ENCODE measurements at regions not wholly inside any gene's neighbourhood (a gene's known extent, or its start where the extent isn't known, plus 50 kb on each side); places are given as distances from the start of the nearest gene placed in this dataset.

- Histone ChIP-seq H3K27me3 (no peaks in the 10 kb centered on the region), H3K9me3 (no peaks in the 10 kb centered on the region), H3K4me1 (no peaks in the 10 kb centered on the region), H3K36me3 (no peaks in the 10 kb centered on the region), H3K27ac (no peak overlapping the region), H3K4me3 (no peak overlapping the region)
- TF ChIP-seq CTCF (IDR thresholded peaks at IDR 0.05): no peak
- DNase-seq (ENCODE audit: low spot score in 2 of 2): no peak
- intact Hi-C loops (cut with DNase I): no loop called here
These were observed 262.1 kb upstream of the CXXC4 start for GRCh38 chr4:104756837-104757236.

GRCh38 chr4:104758574-104758973 is 263.9 kb upstream of the CXXC4 start:
- no peak for TF ChIP-seq CTCF (IDR thresholded peaks at IDR 0.05)
- Histone ChIP-seq H3K27ac (no peak overlapping the region), H3K27me3 (no peaks in the 10 kb centered on the region), H3K9me3 (no peaks in the 10 kb centered on the region), H3K36me3 (no peaks in the 10 kb centered on the region), H3K4me1 (no peaks in the 10 kb centered on the region), H3K4me3 (no peak overlapping the region)
- DNase-seq (ENCODE audit: low spot score in 2 of 2): no peak
- intact Hi-C loops (cut with DNase I): no loop called here

GRCh38 chr4:104763554-104764222 is 269.0 kb upstream of the CXXC4 start:
- Histone ChIP-seq H3K36me3 (no peaks in the 10 kb centered on the region), H3K27me3 (no peaks in the 10 kb centered on the region), H3K4me1 (no peaks in the 10 kb centered on the region), H3K4me3 (no peak overlapping the region), H3K27ac (no peak overlapping the region), H3K9me3 (no peaks in the 10 kb centered on the region)
- TF ChIP-seq CTCF (IDR thresholded peaks at IDR 0.05): no peak
- DNase-seq (ENCODE audit: low spot score in 2 of 2): no peak
- intact Hi-C loops (cut with DNase I): no loop called here

- intact Hi-C loops (cut with DNase I): no loop called here
- TF ChIP-seq CTCF (IDR thresholded peaks at IDR 0.05): no peak
- no peaks in the 10 kb centered on the region for H3K9me3 ChIP-seq
- no peak for DNase-seq (ENCODE audit: low spot score in 2 of 2)
- no peaks in the 10 kb centered on the region for H3K27me3 ChIP-seq
- no peak overlapping the region for H3K27ac ChIP-seq
- no peaks in the 10 kb centered on the region for H3K4me1 ChIP-seq
- no peaks in the 10 kb centered on the region for H3K36me3 ChIP-seq
- no peak overlapping the region for H3K4me3 ChIP-seq
These were observed 272.0 kb upstream of the CXXC4 start for GRCh38 chr4:104766676-104767075.

- intact Hi-C loops (cut with DNase I): no loop called here
- H3K4me3 ChIP-seq: no peak overlapping the region
- no peaks in the 10 kb centered on the region for H3K36me3 ChIP-seq
- DNase-seq (ENCODE audit: low spot score in 2 of 2): no peak
- no peaks in the 10 kb centered on the region for H3K9me3 ChIP-seq
- no peaks in the 10 kb centered on the region for H3K4me1 ChIP-seq
- no peak overlapping the region for H3K27ac ChIP-seq
- H3K27me3 ChIP-seq: no peaks in the 10 kb centered on the region
- no peak for TF ChIP-seq CTCF (IDR thresholded peaks at IDR 0.05)
These were observed 278.2 kb upstream of the CXXC4 start for GRCh38 chr4:104772849-104773248.
